DMS114 treated with DMSO at 0.1 percent for 48 hours (cell line): ENCODE measurements at regions not wholly inside any gene's neighbourhood (a gene's known extent, or its start where the extent isn't known, plus 50 kb on each side); places are given as distances from the start of the nearest gene placed in this dataset.

ENCODE experiments used
- DNase-seq: peaks from one replicate; lab custom pipeline; 2025; ENCODE audit not compliant: unreplicated experiment; lab: John Stamatoyannopoulos, UW

DNA sequence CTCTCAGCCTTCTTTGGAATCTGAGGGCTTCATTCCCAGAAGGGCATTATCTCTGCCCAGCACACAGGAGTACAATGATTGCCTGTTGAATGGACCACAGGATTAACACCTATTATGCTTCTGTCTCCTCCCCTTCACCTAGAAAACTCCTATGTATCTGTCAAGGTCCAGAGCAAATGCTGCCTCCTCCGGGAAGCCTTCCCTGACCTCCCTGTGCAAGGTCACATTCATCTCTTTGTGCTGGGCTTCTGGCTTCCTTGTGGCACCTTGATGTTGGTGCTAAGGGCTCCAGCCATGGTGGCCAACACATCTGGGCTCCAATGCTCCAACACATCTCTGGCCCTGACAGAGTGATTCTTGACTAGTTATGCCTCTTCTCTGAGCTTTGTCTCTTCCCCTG lies 49.9 kb upstream of the ATP2B2 start:
- DNase-seq = no peak

DNA sequence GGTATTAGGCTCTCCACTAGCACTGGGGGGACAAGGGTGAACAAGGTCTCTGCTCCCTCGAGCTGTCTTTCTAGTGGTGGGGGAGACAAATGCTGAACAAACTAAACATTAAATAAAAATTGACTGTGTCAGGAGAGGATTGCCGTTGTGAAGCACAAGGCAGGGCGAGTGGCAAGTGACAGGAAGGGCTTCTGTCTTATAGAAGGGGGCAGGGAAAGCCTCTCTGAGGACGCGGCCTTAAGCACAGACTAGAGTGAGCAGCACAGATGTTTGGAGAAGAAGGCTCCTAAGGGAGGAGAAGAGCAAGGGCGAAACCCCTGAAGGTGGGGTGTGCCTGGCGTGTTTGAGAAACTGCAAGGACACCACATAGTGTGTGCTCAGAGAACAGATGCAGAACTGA lies 50.9 kb upstream of the ATP2B2 start:
- no peak for DNase-seq

DNA sequence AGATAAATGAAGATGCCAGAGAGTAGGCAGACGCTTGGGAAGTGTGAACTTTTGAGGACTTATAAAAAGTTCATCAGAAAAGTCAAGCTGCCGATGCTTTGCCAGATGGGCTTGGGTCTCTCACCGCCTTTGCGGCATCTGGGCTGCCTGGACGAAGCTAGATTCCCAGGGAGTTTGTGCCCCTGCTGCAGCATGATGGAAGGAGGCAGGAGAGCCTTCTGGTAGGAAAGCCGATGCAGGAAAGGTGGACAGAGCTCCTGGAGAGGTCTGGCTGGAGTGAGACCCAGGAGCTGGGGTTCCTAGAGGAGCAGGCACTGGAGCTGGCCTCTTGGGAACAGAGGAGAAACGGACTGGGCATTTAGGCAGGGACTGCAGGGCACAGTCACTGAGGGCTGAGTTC lies 51.9 kb upstream of the ATP2B2 start:
- no peak for DNase-seq

GRCh38 chr3:10557781-10558373 lies 52.5 kb upstream of the ATP2B2 start:
- no peak for DNase-seq

- no peak for DNase-seq
Observed at GRCh38 chr3:10558736-10559135, 53.4 kb upstream of the ATP2B2 start.

GRCh38 chr3:10560060-10560861 lies 54.9 kb upstream of the ATP2B2 start:
- DNase-seq = no peak

DNA sequence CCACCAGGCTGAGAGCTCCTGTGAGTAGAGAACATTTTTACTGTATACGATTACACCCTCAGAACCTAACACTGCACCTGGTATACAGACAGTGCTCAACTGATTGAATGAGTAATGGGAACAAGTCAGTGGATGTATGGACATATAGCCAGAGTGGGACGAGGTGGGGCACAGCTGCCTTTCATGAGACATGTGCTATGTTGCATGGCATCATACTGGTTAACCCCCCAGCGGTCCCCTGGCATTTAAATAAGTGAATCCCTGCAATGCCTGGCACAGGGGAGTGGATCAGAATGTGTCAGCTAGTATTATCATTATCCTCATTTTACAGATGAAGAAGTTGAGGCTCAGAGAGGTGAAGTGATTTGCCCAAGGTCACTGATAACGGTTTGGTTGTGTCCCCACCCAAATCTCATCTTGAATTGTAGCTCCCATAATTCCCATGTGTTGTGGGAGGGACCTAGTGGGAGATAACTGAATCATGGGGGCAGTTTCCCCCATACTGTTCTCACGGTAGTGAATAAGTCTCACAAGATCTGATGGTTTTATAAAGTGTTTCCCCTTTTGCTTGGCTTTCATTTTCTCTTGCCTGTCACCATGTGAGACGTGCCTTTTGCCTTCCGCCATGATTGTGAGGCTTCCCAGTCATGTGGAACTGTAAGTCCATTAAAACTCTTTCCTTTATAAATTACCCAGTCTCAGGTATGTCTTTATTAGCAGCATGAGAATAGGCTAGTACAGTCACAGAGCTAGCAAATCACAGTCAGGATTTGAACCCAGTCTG lies 56.0 kb upstream of the ATP2B2 start:
- no peak for DNase-seq

GRCh38 chr3:10561946-10562560 lies 56.7 kb upstream of the ATP2B2 start:
- no peak for DNase-seq

- DNase-seq = no peak
Observed at GRCh38 chr3:10563396-10563795, 58.0 kb upstream of the ATP2B2 start.

- DNase-seq = no peak
Observed at GRCh38 chr3:10565814-10566213, 60.4 kb upstream of the ATP2B2 start.

GRCh38 chr3:10566451-10566850 lies 61.1 kb upstream of the ATP2B2 start:
- no peak for DNase-seq

GRCh38 chr3:10568549-10568948 lies 63.2 kb upstream of the ATP2B2 start:
- DNase-seq = no peak

- DNase-seq = no peak
Observed at GRCh38 chr3:10570196-10570946, 65.0 kb upstream of the ATP2B2 start.

DNA sequence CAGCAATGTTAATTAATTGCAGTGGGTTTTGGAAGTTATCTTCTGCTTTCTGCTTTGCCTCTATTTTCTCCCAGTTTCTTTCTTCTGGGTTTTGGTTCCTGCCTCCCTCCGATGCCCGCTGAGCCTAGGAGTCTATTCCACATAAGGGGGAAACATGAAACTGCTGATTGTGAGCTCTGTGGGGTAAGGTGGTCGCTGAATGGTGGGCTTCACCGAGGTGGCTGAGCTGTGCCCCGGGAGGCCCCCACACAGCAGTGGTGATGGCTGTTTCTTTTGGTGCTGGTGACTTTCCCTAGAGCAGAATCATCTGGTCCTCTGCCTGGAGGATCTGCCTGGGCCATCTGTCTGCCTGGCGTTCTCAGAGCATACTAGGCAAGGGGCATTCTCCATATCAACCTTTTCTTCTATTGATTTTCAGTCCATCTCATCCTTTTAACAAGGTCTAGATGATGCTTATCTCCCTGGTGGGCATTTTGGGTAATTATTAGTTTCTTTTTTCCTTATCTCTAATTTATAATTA lies 68.8 kb upstream of the ATP2B2 start:
- DNase-seq = no peak

- no peak for DNase-seq
Observed at GRCh38 chr3:10575601-10576160, 70.3 kb upstream of the ATP2B2 start.

- DNase-seq = no peak
Observed at GRCh38 chr3:10577486-10577885, 72.1 kb upstream of the ATP2B2 start.

GRCh38 chr3:10580426-10580825 lies 75.0 kb upstream of the ATP2B2 start:
- no peak for DNase-seq

DNA sequence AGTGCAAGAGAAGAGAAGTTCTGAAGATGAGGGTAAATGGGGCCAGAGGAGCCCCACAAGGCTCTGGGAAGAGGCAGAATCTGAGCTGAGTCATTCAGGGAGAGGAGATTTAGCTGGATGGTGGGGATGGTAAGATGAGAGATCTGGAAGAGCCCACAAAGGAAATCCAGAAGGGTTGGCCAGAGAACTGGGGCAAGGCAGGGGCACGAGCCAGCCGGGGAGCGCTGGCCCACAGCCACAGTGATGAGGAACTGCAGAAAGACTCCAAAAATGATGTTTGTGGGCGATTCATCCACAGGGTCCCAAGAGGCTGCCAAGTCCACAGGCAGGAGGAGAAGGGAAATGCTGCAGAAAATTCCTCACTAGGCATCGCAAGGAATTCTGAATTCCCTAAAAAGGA lies 75.9 kb upstream of the ATP2B2 start:
- DNase-seq = no peak

DNA sequence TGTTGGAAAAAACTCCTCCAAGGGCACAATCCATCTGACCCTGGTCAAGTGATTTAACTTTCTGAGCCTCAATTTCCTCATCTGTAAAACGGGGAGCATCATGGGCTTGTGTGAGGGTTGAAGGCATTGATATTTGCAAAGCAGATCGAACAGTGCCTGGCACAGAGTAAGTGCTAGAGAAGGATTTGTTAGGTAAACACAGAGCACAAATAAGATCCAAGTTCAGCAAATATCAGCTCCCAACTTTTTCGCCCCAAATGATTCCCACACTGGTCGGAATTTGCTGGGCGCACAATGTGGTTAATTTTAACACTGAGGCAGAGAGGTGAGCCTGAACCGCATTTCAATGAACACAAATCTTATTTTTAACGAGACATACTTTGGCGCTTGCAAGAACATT lies 76.3 kb upstream of the ATP2B2 start:
- no peak for DNase-seq

GRCh38 chr3:10582733-10583132 lies 77.3 kb upstream of the ATP2B2 start:
- no peak for DNase-seq
